HEK293 (cell line): ENCODE measurements at regions not wholly inside any gene's neighbourhood (a gene's known extent, or its start where the extent isn't known, plus 50 kb on each side); places are given as distances from the start of the nearest gene placed in this dataset.

Experiments
- CTCF ChIA-PET: fragments of 350-600 bp; formaldehyde crosslinking; extraction: SDS; loops from one replicate; lab custom pipeline; 2021; ENCODE audit warnings: antibody characterized with exemption; lab: Yijun Ruan, JAX
- POLR2A ChIA-PET: fragments of 300-600 bp; formaldehyde crosslinking; extraction: SDS; loops from one replicate; lab custom pipeline; 2020; ENCODE audit warnings: antibody characterized with exemption, inconsistent platforms; lab: Yijun Ruan, JAX
- H3K27ac ChIP-seq: fragments of 200-500 bp; sonication (Bioruptor generic); 2 replicates; pipeline ENCODE4 v1.5.1; 2014; ENCODE audit warnings: low read depth, low read length, control low read depth, inconsistent platforms; ENCODE audit errors: extremely low read depth
- H3K36me3 ChIP-seq, 2 experiments: fragments of 200-500 bp in 1 of 2; sonication (Bioruptor generic) in 1 of 2; 1 replicate in 1 of 2; 2 replicates in 1 of 2; pipeline ENCODE4 v1.5.1; 2014 to 2017; ENCODE audit warnings: inconsistent platforms in 2 of 2, low read length in 2 of 2; ENCODE audit not compliant: control insufficient read depth in 2 of 2, insufficient read depth in 1 of 2
- H3K4me1 ChIP-seq: fragments of 200-500 bp; sonication (Bioruptor generic); 2 replicates; pipeline ENCODE4 v1.5.1; 2014; ENCODE audit warnings: mild to moderate bottlenecking, low read length, inconsistent platforms; ENCODE audit not compliant: control insufficient read depth, insufficient read depth
- H3K4me3 ChIP-seq: 2 replicates; pipeline ENCODE4 v1.5.1; 2011; ENCODE audit warnings: low read depth, mild to moderate bottlenecking, control low read depth, low read length, moderate library complexity
- H3K9me3 ChIP-seq: fragments of 200-500 bp; sonication (Bioruptor generic); 2 replicates; pipeline ENCODE4 v1.5.1; 2014; ENCODE audit warnings: low read depth, low read length, inconsistent platforms; ENCODE audit not compliant: control insufficient read depth, insufficient read depth
- BCL11B ChIP-seq: fragments of 450-650 bp; formaldehyde crosslinking; IDR thresholded peaks from 2 replicates; pipeline ENCODE4 v1.5.1; 2016; ENCODE audit warnings: low read depth, missing biosample characterization, missing genetic modification characterization
- CTCF ChIP-seq: fragments of 450-650 bp; formaldehyde crosslinking; IDR thresholded peaks from 2 replicates; pipeline ENCODE4 v1.5.1; 2016; ENCODE audit warnings: missing biosample characterization, missing genetic modification characterization
- GLIS1 ChIP-seq: fragments of 450-650 bp; formaldehyde crosslinking; IDR thresholded peaks from 2 replicates; pipeline ENCODE4 v1.5.1; 2016; ENCODE audit warnings: missing biosample characterization, missing genetic modification characterization
- KLF1 ChIP-seq: fragments of 450-650 bp; formaldehyde crosslinking; IDR thresholded peaks from 2 replicates; pipeline ENCODE4 v1.5.1; 2016; ENCODE audit warnings: missing biosample characterization, missing genetic modification characterization
- KLF7 ChIP-seq: fragments of 450-650 bp; formaldehyde crosslinking; IDR thresholded peaks from 2 replicates; pipeline ENCODE4 v1.5.1; 2016; ENCODE audit warnings: missing biosample characterization, missing genetic modification characterization, borderline replicate concordance
- SP3 ChIP-seq: fragments of 450-650 bp; formaldehyde crosslinking; IDR thresholded peaks from 2 replicates; pipeline ENCODE4 v1.5.1; 2016; ENCODE audit warnings: missing biosample characterization, missing genetic modification characterization
- ZFP3 ChIP-seq: fragments of 450-650 bp; formaldehyde crosslinking; IDR thresholded peaks from 2 replicates; pipeline ENCODE4 v1.5.1; 2016; ENCODE audit warnings: low read depth, missing biosample characterization, missing genetic modification characterization
- ZFP69B ChIP-seq: fragments of 450-650 bp; formaldehyde crosslinking; IDR thresholded peaks from 2 replicates; pipeline ENCODE4 v1.5.1; 2016; ENCODE audit warnings: missing biosample characterization, missing genetic modification characterization
- ZIC2 ChIP-seq: fragments of 450-650 bp; formaldehyde crosslinking; IDR thresholded peaks from 2 replicates; pipeline ENCODE4 v1.5.1; 2016; ENCODE audit warnings: missing biosample characterization, missing genetic modification characterization
- ZNF114 ChIP-seq: fragments of 450-650 bp; formaldehyde crosslinking; IDR thresholded peaks from 2 replicates; pipeline ENCODE4 v1.5.0; 2017; ENCODE audit warnings: missing biosample characterization, missing genetic modification characterization
- ZNF121 ChIP-seq: fragments of 450-650 bp; formaldehyde crosslinking; IDR thresholded peaks from 2 replicates; pipeline ENCODE4 v1.5.1; 2016; ENCODE audit warnings: missing biosample characterization, missing genetic modification characterization
- ZNF148 ChIP-seq: fragments of 450-650 bp; formaldehyde crosslinking; IDR thresholded peaks from 2 replicates; pipeline ENCODE4 v1.5.0; 2017; ENCODE audit warnings: missing biosample characterization, missing genetic modification characterization, borderline replicate concordance
- ZNF155 ChIP-seq: fragments of 450-650 bp; formaldehyde crosslinking; IDR thresholded peaks from 2 replicates; pipeline ENCODE4 v1.5.1; 2016; ENCODE audit warnings: missing biosample characterization, missing genetic modification characterization
- ZNF2 ChIP-seq: fragments of 450-650 bp; formaldehyde crosslinking; IDR thresholded peaks from 2 replicates; pipeline ENCODE4 v1.5.1; 2016; ENCODE audit warnings: missing biosample characterization, missing genetic modification characterization
- ZNF248 ChIP-seq: fragments of 450-650 bp; formaldehyde crosslinking; IDR thresholded peaks from 2 replicates; pipeline ENCODE4 v1.5.1; 2017; ENCODE audit warnings: missing biosample characterization, missing genetic modification characterization
- ZNF292 ChIP-seq: fragments of 450-650 bp; formaldehyde crosslinking; IDR thresholded peaks from 2 replicates; pipeline ENCODE4 v1.5.1; 2016; ENCODE audit warnings: low read depth, missing biosample characterization, missing genetic modification characterization, borderline replicate concordance
- ZNF302 ChIP-seq: fragments of 450-650 bp; formaldehyde crosslinking; IDR thresholded peaks from 2 replicates; pipeline ENCODE4 v1.5.1; 2016; ENCODE audit warnings: missing biosample characterization, missing genetic modification characterization, low read depth
- ZNF311 ChIP-seq: fragments of 450-650 bp; formaldehyde crosslinking; IDR thresholded peaks from 2 replicates; pipeline ENCODE4 v1.5.1; 2017; ENCODE audit warnings: missing biosample characterization, missing genetic modification characterization, borderline replicate concordance
- ZNF366 ChIP-seq: fragments of 450-650 bp; formaldehyde crosslinking; conservative IDR thresholded peaks from 2 replicates; pipeline ENCODE4 v1.5.1; 2016; ENCODE audit warnings: missing biosample characterization, missing genetic modification characterization
- ZNF37A ChIP-seq: fragments of 450-650 bp; IDR thresholded peaks from 2 replicates; pipeline ENCODE4 v1.5.1; 2018; ENCODE audit warnings: missing biosample characterization, missing genetic modification characterization
- ZNF488 ChIP-seq: fragments of 450-650 bp; formaldehyde crosslinking; IDR thresholded peaks from 2 replicates; pipeline ENCODE4 v1.5.1; 2016; ENCODE audit warnings: missing biosample characterization, missing genetic modification characterization
- ZNF518A ChIP-seq: fragments of 450-650 bp; formaldehyde crosslinking; conservative IDR thresholded peaks from 2 replicates; pipeline ENCODE4 v1.5.1; 2016; ENCODE audit warnings: low read depth, missing biosample characterization, missing genetic modification characterization
- ZNF561 ChIP-seq: fragments of 450-650 bp; IDR thresholded peaks from 2 replicates; pipeline ENCODE4 v1.5.1; 2018; ENCODE audit warnings: missing biosample characterization, missing genetic modification characterization, borderline replicate concordance
- ZNF610 ChIP-seq: fragments of 450-650 bp; formaldehyde crosslinking; IDR thresholded peaks from 2 replicates; pipeline ENCODE4 v1.5.1; 2016; ENCODE audit warnings: missing biosample characterization, missing genetic modification characterization, borderline replicate concordance
- ZNF629 ChIP-seq: fragments of 450-650 bp; formaldehyde crosslinking; IDR thresholded peaks from 2 replicates; pipeline ENCODE4 v1.5.1; 2017; ENCODE audit warnings: missing biosample characterization, missing genetic modification characterization
- ZNF660 ChIP-seq: fragments of 450-650 bp; IDR thresholded peaks from 2 replicates; pipeline ENCODE4 v1.5.1; 2018; ENCODE audit warnings: missing biosample characterization, mild to moderate bottlenecking, missing genetic modification characterization
- ZNF677 ChIP-seq: fragments of 450-650 bp; IDR thresholded peaks from 2 replicates; pipeline ENCODE4 v1.5.0; 2018; ENCODE audit warnings: missing biosample characterization, mild to moderate bottlenecking, missing genetic modification characterization, moderate library complexity
- ZNF747 ChIP-seq: fragments of 450-650 bp; formaldehyde crosslinking; IDR thresholded peaks from 2 replicates; pipeline ENCODE4 v1.5.1; 2016; ENCODE audit warnings: missing biosample characterization, missing genetic modification characterization

- H3K9me3 ChIP-seq: no peaks in the 10 kb centered on the region; the same call in 1 of the 2 replicates
- no peak for TF ChIP-seq ZNF660
- TF ChIP-seq ZNF37A (tag by site-specific recombination): no peak
- TF ChIP-seq ZNF366: no peak
- no peak for TF ChIP-seq KLF7
- TF ChIP-seq ZNF488 (tag by site-specific recombination): no peak
- no peak for TF ChIP-seq ZNF292 (tag by site-specific recombination)
- TF ChIP-seq ZNF610 (tag by site-specific recombination): no peak
- TF ChIP-seq CTCF (tag by site-specific recombination): no peak
- TF ChIP-seq ZFP69B: no peak
- no peak for TF ChIP-seq SP3
- TF ChIP-seq ZNF747: no peak
- TF ChIP-seq ZNF561: no peak
- no peak for TF ChIP-seq KLF1 (tag by site-specific recombination)
- no peak for TF ChIP-seq ZNF629 (tag by site-specific recombination)
- TF ChIP-seq, all 188 proteins: peak for 0
- POLR2A ChIA-PET: no interaction called here
- CTCF ChIA-PET: interaction anchor here (0.6 kb wide), 1 partner anchor 426 kb away, joined by 3 read pairs; no protein-coding TSS in a partner anchor
- Histone ChIP-seq H3K4me3 (no peak overlapping the region), H3K36me3 (no peaks in the 10 kb centered on the region), H3K27ac (no peak overlapping the region), H3K4me1 (no peaks in the 10 kb centered on the region)
Observed at GRCh38 chr21:22743085-22743484, 1744.9 kb downstream of the NCAM2 start.

DNA sequence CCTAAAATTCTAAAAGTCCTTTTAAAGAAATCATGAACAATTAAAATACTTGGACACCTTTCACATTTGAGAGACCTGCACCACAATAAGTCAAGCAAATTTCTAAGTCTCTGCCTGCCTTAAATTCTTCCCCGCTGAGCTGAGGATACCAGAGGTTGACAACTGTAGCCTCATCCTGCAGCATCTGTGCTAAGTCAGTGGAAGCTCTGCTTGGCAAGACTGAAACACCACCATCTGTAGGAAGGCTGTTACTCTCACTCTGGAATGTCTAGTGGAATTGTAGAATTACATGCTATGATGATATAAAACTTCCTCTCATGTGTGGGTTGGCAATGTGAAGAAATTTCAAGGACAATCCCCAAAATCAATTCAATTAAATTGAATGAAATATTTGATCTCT, 1756.5 kb downstream of the NCAM2 start:
- H3K27ac ChIP-seq: no peak overlapping the region

More for the DNA sequence above, 1756.5 kb downstream of the NCAM2 start:
- Histone ChIP-seq H3K36me3 (no peaks in the 10 kb centered on the region), H3K4me3 (no peak overlapping the region), H3K4me1 (no peaks in the 10 kb centered on the region), H3K9me3 (no peaks in the 10 kb centered on the region; the same call in 1 of the 2 replicates)
- no peak for TF ChIP-seq ZIC2 (tag by site-specific recombination)
- TF ChIP-seq ZNF155 (tag by site-specific recombination): no peak
- no peak for TF ChIP-seq ZNF677 (tag by site-specific recombination)
- TF ChIP-seq ZNF518A: no peak
- TF ChIP-seq ZNF248: no peak
- no peak for TF ChIP-seq ZNF311 (tag by site-specific recombination)
- TF ChIP-seq ZNF2 (tag by site-specific recombination): no peak
- TF ChIP-seq ZFP3 (tag by site-specific recombination): no peak
- TF ChIP-seq GLIS1 (tag by site-specific recombination): no peak
- TF ChIP-seq BCL11B (tag by site-specific recombination): no peak
- no peak for TF ChIP-seq ZNF121
- no peak for TF ChIP-seq ZNF302 (tag by site-specific recombination)
- no peak for TF ChIP-seq ZNF148 (tag by site-specific recombination)
- TF ChIP-seq KLF7: no peak
- no peak for TF ChIP-seq ZNF114 (tag by site-specific recombination)
- no peak for TF ChIP-seq SP3
- POLR2A ChIA-PET: no interaction called here
- CTCF ChIA-PET: no interaction called here
